ENCODE measurements at regions not wholly inside any gene's neighbourhood (a gene's known extent, or its start where the extent isn't known, plus 50 kb on each side); places are given as distances from the start of the nearest gene placed in this dataset.

DNA sequence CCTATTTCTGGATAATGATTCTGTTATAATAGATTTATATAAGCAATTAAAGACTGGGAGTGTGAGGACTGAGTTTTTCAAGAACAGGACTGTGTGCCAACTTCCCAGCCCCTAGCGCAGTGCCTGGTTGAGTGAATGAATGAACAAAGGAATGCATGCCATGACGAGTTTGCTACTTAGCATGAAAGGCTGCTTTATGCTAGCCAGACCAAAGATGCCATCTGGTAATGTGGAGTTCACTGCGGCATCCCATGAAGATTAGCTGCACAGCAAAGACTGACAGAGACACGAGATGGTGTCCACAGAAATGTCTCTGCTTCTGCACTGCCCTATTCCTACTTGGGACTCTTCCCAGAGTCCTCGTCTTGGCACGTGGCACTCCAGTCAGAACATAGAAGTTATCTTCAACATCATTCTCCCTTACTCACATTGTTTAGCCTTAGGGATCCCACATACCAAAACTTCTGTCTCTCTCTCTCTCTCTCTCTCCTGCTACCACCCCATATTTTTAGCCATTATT, 283.9 kb upstream of the CTNNB1 start:
- no peak for TF ChIP-seq EZH2 (IDR thresholded peaks at IDR 0.05; ENCODE audit: insufficient read depth, poor library complexity, severe bottlenecking)
- TF ChIP-seq EZH2phosphoT487 (IDR thresholded peaks at IDR 0.05; ENCODE audit: insufficient read depth, low read depth), result no peak
